Choroid plexus epithelial cell (primary cell): ENCODE measurements at regions not wholly inside any gene's neighbourhood (a gene's known extent, or its start where the extent isn't known, plus 50 kb on each side); places are given as distances from the start of the nearest gene placed in this dataset.

ENCODE experiments used
- DNase-seq: peaks from one replicate; pipeline ENCODE4 v3.0.0-alpha.2; 2010; ENCODE audit warnings: low read depth
- H3K4me3 ChIP-seq: 2 replicates; pipeline ENCODE4 v1.5.1; 2011; ENCODE audit warnings: low read depth, mild to moderate bottlenecking, control low read depth, low read length, moderate library complexity
- CTCF ChIP-seq: conservative IDR thresholded peaks from 2 replicates; pipeline ENCODE4 v1.5.1; 2011; ENCODE audit warnings: low read depth, mild to moderate bottlenecking, control low read depth, inconsistent platforms, low read length, moderate library complexity

GRCh38 chr5:42120070-42120469 is 195.0 kb downstream of the FBXO4 start:
- H3K4me3 ChIP-seq, result no peak overlapping the region

GRCh38 chr5:42121401-42121800 is 196.3 kb downstream of the FBXO4 start:
- no peak overlapping the region for H3K4me3 ChIP-seq
- no peak for DNase-seq
- no peak for TF ChIP-seq CTCF

More at GRCh38 chr5:42120070-42120469, 195.0 kb downstream of the FBXO4 start:
- TF ChIP-seq CTCF, result no peak
- DNase-seq, result no peak

- no peak for DNase-seq
- no peak for TF ChIP-seq CTCF
Observed at GRCh38 chr5:42131081-42131480, 206.0 kb downstream of the FBXO4 start.

GRCh38 chr5:42143361-42143760 is 218.3 kb downstream of the FBXO4 start:
- no peak overlapping the region for H3K4me3 ChIP-seq
- no peak for TF ChIP-seq CTCF
- DNase-seq, result no peak

More at GRCh38 chr5:42131081-42131480, 206.0 kb downstream of the FBXO4 start:
- H3K4me3 ChIP-seq, result no peak overlapping the region

- TF ChIP-seq CTCF, result no peak
- H3K4me3 ChIP-seq, result no peak overlapping the region
- DNase-seq, result no peak
Observed at GRCh38 chr5:42148813-42149212, 223.7 kb downstream of the FBXO4 start.

- no peak for TF ChIP-seq CTCF
- DNase-seq, result no peak
- no peak overlapping the region for H3K4me3 ChIP-seq
Observed at GRCh38 chr5:42157215-42157614, 232.1 kb downstream of the FBXO4 start.

- TF ChIP-seq CTCF, result no peak
- H3K4me3 ChIP-seq, result no peak overlapping the region
- DNase-seq, result no peak
Observed at GRCh38 chr5:42163083-42163482, 238.0 kb downstream of the FBXO4 start.
